Suppressor macrophage treated with lipopolysaccharide for 4 hours (primary cell): ENCODE measurements at regions not wholly inside any gene's neighbourhood (a gene's known extent, or its start where the extent isn't known, plus 50 kb on each side); places are given as distances from the start of the nearest gene placed in this dataset.
"Not testable (repeated sequence)": the region's sequence is repeated elsewhere in the genome, so short reads cannot be mapped to it uniquely, and the experiment has no call there.

Source experiments
- DNase-seq: peaks from one replicate; pipeline ENCODE4 v3.0.0-alpha.2; 2020

- no peak for DNase-seq
These were observed 650.0 kb upstream of the STXBP6 start for GRCh38 chr14:25699981-25700380.

- DNase-seq, result no peak
These were observed 648.2 kb upstream of the STXBP6 start for GRCh38 chr14:25698111-25698510.

GRCh38 chr14:25696176-25696575 is 646.2 kb upstream of the STXBP6 start:
- DNase-seq, result no peak

- DNase-seq, result no peak
These were observed 635.1 kb upstream of the STXBP6 start for GRCh38 chr14:25685004-25685403.

- no peak for DNase-seq
These were observed 631.0 kb upstream of the STXBP6 start for GRCh38 chr14:25680934-25681333.

GRCh38 chr14:25680511-25680910 is 630.6 kb upstream of the STXBP6 start:
- not testable (repeated sequence) for DNase-seq

GRCh38 chr14:25677111-25677510 is 627.2 kb upstream of the STXBP6 start:
- DNase-seq, result no peak

GRCh38 chr14:25667387-25667786 is 617.4 kb upstream of the STXBP6 start:
- DNase-seq, result no peak

GRCh38 chr14:25666877-25667276 is 616.9 kb upstream of the STXBP6 start:
- no peak for DNase-seq

- no peak for DNase-seq
These were observed 609.0 kb upstream of the STXBP6 start for GRCh38 chr14:25658988-25659387.

GRCh38 chr14:25630447-25630846 is 580.5 kb upstream of the STXBP6 start:
- no peak for DNase-seq

GRCh38 chr14:25628978-25629377 is 579.0 kb upstream of the STXBP6 start:
- DNase-seq, result no peak

- no peak for DNase-seq
These were observed 578.4 kb upstream of the STXBP6 start for GRCh38 chr14:25628390-25628789.

- no peak for DNase-seq
These were observed 577.0 kb upstream of the STXBP6 start for GRCh38 chr14:25626986-25627385.

GRCh38 chr14:25622763-25623162 is 572.8 kb upstream of the STXBP6 start:
- DNase-seq, result no peak

- DNase-seq, result no peak
These were observed 570.6 kb upstream of the STXBP6 start for GRCh38 chr14:25620515-25620914.

GRCh38 chr14:25615174-25615573 is 565.2 kb upstream of the STXBP6 start:
- no peak for DNase-seq

- DNase-seq, result no peak
These were observed 557.2 kb upstream of the STXBP6 start for GRCh38 chr14:25607192-25607591.

GRCh38 chr14:25602106-25602505 is 552.2 kb upstream of the STXBP6 start:
- no peak for DNase-seq

GRCh38 chr14:25588751-25589150 is 538.8 kb upstream of the STXBP6 start:
- DNase-seq, result no peak

- no peak for DNase-seq
These were observed 524.8 kb upstream of the STXBP6 start for GRCh38 chr14:25574628-25575325.

- DNase-seq, result no peak
These were observed 520.5 kb upstream of the STXBP6 start for GRCh38 chr14:25570483-25570882.

GRCh38 chr14:25557466-25557865 is 507.5 kb upstream of the STXBP6 start:
- DNase-seq, result no peak

- DNase-seq, result no peak
These were observed 502.9 kb upstream of the STXBP6 start for GRCh38 chr14:25552826-25553225.

GRCh38 chr14:25551674-25552073 is 501.7 kb upstream of the STXBP6 start:
- DNase-seq, result no peak
